Panc1 (cell line): ENCODE measurements at regions not wholly inside any gene's neighbourhood (a gene's known extent, or its start where the extent isn't known, plus 50 kb on each side); places are given as distances from the start of the nearest gene placed in this dataset.

ENCODE experiments used
- ATAC-seq: fragments of 200-7000 bp; cut with Tn5 transposase; 2 replicates; pipeline ENCODE4 v1.9.1; 2020; ENCODE audit warnings: mild to moderate bottlenecking, moderate library complexity
- BruUV-seq: library from RNA; stranded (reverse); fragments of 400-500 nt; replicated peaks from 2 replicates; lab custom pipeline; 2021; lab: Mats Ljungman, UMichigan
- CTCF ChIA-PET: fragments of 300-600 bp; sonication (Branson Sonifier 250); formaldehyde crosslinking; loops from one replicate; lab custom pipeline; 2022; ENCODE audit warnings: antibody characterized with exemption; lab: Charles Lee
- POLR2A ChIA-PET: fragments of 300-600 bp; sonication (Branson Sonifier 250); formaldehyde crosslinking; loops from one replicate; lab custom pipeline; 2022; ENCODE audit warnings: antibody characterized with exemption; lab: Charles Lee
- DNase-seq: peaks from one replicate; pipeline ENCODE4 v3.0.0-alpha.2; 2010; ENCODE audit warnings: low read depth, low spot score
- H3K27ac ChIP-seq: 2 replicates; pipeline ENCODE4 v1.5.1; 2011; ENCODE audit warnings: mild to moderate bottlenecking, low read length, inconsistent platforms
- H3K27me3 ChIP-seq: fragments of 200-500 bp; sonication (Bioruptor generic); 2 replicates; pipeline ENCODE4 v1.6.0; 2014; ENCODE audit warnings: low read length, inconsistent platforms; ENCODE audit not compliant: control insufficient read depth, insufficient read depth
- H3K36me3 ChIP-seq: fragments of 200-500 bp; sonication (Bioruptor generic); 2 replicates; pipeline ENCODE4 v1.5.1; 2014; ENCODE audit warnings: inconsistent platforms, mild to moderate bottlenecking, low read length, moderate library complexity; ENCODE audit not compliant: control insufficient read depth, insufficient read depth
- H3K4me1 ChIP-seq: 2 replicates; pipeline ENCODE4 v1.5.1; 2011; ENCODE audit warnings: inconsistent platforms, mild to moderate bottlenecking, low read length, moderate library complexity; ENCODE audit not compliant: control insufficient read depth, insufficient read depth
- H3K4me3 ChIP-seq, 2 experiments: 2 replicates each; pipeline ENCODE4 v1.5.1; 2011 to 2012; ENCODE audit warnings: low read depth in 2 of 2, low read length in 2 of 2, mild to moderate bottlenecking in 2 of 2, inconsistent platforms in 1 of 2, moderate library complexity in 1 of 2
- H3K9me3 ChIP-seq: fragments of 200-500 bp; sonication (Bioruptor generic); 2 replicates; pipeline ENCODE4 v1.5.1; 2014; ENCODE audit warnings: low read depth, mild to moderate bottlenecking, inconsistent platforms, low read length, moderate library complexity; ENCODE audit not compliant: control insufficient read depth, insufficient read depth
- POLR2AphosphoS5 ChIP-seq: IDR thresholded peaks from 2 replicates; pipeline ENCODE4 v1.6.1; 2012; ENCODE audit warnings: mild to moderate bottlenecking, low read depth, low read length, moderate library complexity
- SIN3A ChIP-seq: IDR thresholded peaks from 2 replicates; pipeline ENCODE4 v1.6.1; 2012; ENCODE audit warnings: low read depth, mild to moderate bottlenecking, low read length, moderate library complexity, borderline replicate concordance; ENCODE audit not compliant: insufficient read depth
- TCF7L2 ChIP-seq: IDR thresholded peaks from 2 replicates; pipeline ENCODE4 v1.6.1; 2011; ENCODE audit warnings: mild to moderate bottlenecking, low read depth, low read length, inconsistent platforms
- in situ Hi-C: cut with HindIII; loops from 2 replicates; pipeline ENCODE4 v1.10.0; 2016; ENCODE audit warnings: low sequenced_read_pairs, low pct_unique_long_range_greater_than_20kb
- intact Hi-C: fragments of 100-400 bp; cut with micrococcal nuclease; formaldehyde crosslinking; loops from one replicate; pipeline ENCODE4 v1.10.0; 2022; ENCODE audit not compliant: unreplicated experiment
- TF ChIP-seq, protein P1 (sequence below), 2 experiments: IDR thresholded peaks; 2 replicates each; pipeline ENCODE4 v1.6.1; 2011 to 2012; ENCODE audit warnings: low read depth in 2 of 2, control low read depth in 1 of 2, low read length in 1 of 2, mild to moderate bottlenecking in 1 of 2, moderate library complexity in 1 of 2; ENCODE audit not compliant: insufficient read depth in 1 of 2
- TF ChIP-seq, protein P2 (sequence below): fragments of 450-650 bp; IDR thresholded peaks from 2 replicates; pipeline ENCODE4 v1.5.1; 2017; ENCODE audit warnings: mild to moderate bottlenecking

DNA sequence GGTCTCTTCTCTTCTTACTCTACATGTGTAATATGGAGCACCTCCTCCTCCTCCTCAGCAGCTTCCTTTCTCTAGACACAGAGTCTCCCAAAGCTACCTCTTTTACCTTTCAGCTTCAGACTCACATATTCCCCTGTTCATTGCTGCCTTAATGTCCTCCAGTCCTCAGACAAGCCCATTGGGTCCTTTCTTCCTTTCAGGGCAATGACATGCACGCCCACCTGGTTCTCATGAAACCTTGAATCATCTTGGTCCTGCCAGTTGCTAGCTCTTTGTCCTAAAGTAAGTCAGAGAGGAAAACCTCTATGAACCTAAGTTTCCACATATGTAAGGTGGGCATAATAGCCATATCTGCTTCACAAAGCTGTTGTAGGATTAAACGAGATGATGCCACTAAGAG is 227.0 kb downstream of the RPS24 start:
- intact Hi-C loops (no loop called here), in situ Hi-C loops (no loop called here)
- ChIA-PET CTCF (no interaction called here), POLR2A (no interaction called here)
- H3K36me3 ChIP-seq = no peaks in the 10 kb centered on the region
- peaks cover under 1% of the 10 kb centered on the region; the same call in 1 of the 2 replicates for H3K9me3 ChIP-seq
- H3K4me1 ChIP-seq = peaks cover 6% of the 10 kb centered on the region; the same call in 1 of the 2 replicates
- TF ChIP-seq, protein P1, sequence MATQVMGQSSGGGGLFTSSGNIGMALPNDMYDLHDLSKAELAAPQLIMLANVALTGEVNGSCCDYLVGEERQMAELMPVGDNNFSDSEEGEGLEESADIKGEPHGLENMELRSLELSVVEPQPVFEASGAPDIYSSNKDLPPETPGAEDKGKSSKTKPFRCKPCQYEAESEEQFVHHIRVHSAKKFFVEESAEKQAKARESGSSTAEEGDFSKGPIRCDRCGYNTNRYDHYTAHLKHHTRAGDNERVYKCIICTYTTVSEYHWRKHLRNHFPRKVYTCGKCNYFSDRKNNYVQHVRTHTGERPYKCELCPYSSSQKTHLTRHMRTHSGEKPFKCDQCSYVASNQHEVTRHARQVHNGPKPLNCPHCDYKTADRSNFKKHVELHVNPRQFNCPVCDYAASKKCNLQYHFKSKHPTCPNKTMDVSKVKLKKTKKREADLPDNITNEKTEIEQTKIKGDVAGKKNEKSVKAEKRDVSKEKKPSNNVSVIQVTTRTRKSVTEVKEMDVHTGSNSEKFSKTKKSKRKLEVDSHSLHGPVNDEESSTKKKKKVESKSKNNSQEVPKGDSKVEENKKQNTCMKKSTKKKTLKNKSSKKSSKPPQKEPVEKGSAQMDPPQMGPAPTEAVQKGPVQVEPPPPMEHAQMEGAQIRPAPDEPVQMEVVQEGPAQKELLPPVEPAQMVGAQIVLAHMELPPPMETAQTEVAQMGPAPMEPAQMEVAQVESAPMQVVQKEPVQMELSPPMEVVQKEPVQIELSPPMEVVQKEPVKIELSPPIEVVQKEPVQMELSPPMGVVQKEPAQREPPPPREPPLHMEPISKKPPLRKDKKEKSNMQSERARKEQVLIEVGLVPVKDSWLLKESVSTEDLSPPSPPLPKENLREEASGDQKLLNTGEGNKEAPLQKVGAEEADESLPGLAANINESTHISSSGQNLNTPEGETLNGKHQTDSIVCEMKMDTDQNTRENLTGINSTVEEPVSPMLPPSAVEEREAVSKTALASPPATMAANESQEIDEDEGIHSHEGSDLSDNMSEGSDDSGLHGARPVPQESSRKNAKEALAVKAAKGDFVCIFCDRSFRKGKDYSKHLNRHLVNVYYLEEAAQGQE (IDR thresholded peaks at IDR 0.05; ENCODE audit: insufficient read depth in 1 of 2, low read depth in 2 of 2, low read length in 1 of 2) = no peak
- TF ChIP-seq SIN3A (no peak), POLR2AphosphoS5 (no peak)
- TF ChIP-seq, protein P2, sequence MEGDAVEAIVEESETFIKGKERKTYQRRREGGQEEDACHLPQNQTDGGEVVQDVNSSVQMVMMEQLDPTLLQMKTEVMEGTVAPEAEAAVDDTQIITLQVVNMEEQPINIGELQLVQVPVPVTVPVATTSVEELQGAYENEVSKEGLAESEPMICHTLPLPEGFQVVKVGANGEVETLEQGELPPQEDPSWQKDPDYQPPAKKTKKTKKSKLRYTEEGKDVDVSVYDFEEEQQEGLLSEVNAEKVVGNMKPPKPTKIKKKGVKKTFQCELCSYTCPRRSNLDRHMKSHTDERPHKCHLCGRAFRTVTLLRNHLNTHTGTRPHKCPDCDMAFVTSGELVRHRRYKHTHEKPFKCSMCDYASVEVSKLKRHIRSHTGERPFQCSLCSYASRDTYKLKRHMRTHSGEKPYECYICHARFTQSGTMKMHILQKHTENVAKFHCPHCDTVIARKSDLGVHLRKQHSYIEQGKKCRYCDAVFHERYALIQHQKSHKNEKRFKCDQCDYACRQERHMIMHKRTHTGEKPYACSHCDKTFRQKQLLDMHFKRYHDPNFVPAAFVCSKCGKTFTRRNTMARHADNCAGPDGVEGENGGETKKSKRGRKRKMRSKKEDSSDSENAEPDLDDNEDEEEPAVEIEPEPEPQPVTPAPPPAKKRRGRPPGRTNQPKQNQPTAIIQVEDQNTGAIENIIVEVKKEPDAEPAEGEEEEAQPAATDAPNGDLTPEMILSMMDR = no peak
- ATAC-seq (no peak), DNase-seq (no peak)
- BruUV-seq = no TSS peak
- no peaks in the 10 kb centered on the region for H3K27me3 ChIP-seq
- H3K4me3 ChIP-seq = no peak overlapping the region
- H3K27ac ChIP-seq = no peak overlapping the region

DNA sequence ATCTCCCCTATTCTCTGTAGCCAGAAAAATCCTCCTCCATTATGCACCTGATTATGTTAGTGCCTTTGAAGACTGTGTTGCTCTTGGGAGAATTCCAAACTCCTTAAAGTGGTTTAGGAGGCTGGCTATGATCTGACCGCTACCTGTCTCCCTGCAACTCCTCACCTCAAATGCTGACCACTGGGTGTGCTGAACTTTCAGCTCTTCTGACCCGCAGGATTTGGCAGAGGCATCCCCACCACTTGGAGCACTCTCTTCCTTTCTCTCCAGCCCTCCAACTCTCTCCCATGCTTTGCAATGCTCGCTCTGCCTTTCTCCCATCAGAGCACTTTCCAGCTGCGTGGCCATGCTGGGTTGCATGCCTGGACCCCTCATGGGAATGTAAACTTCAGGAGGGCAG is 227.6 kb downstream of the RPS24 start:
- intact Hi-C loops = no loop called here
- Histone ChIP-seq H3K36me3 (no peaks in the 10 kb centered on the region), H3K4me3 (no peak overlapping the region), H3K4me1 (peaks cover 1% of the 10 kb centered on the region; the same call in 1 of the 2 replicates), H3K9me3 (no peaks in the 10 kb centered on the region; the same call in 1 of the 2 replicates), H3K27me3 (no peaks in the 10 kb centered on the region), H3K27ac (no peak overlapping the region)
- no TSS peak for BruUV-seq
- no peak for DNase-seq
- no peak for TF ChIP-seq TCF7L2
- TF ChIP-seq SIN3A = no peak
- TF ChIP-seq, protein P1 (IDR thresholded peaks at IDR 0.05; ENCODE audit: insufficient read depth in 1 of 2, low read depth in 2 of 2, low read length in 1 of 2) = no peak
- TF ChIP-seq, protein P2 = no peak
- TF ChIP-seq POLR2AphosphoS5 = no peak
- in situ Hi-C loops = no loop called here
- no peak for ATAC-seq
- ChIA-PET CTCF (no interaction called here), POLR2A (no interaction called here)
